Astrocyte of the hippocampus (primary cell): ENCODE measurements at regions not wholly inside any gene's neighbourhood (a gene's known extent, or its start where the extent isn't known, plus 50 kb on each side); places are given as distances from the start of the nearest gene placed in this dataset.

ENCODE experiments used
- DNase-seq: peaks from one replicate; pipeline ENCODE4 v3.0.0; 2011; ENCODE audit warnings: low read depth, low spot score

- no peak for DNase-seq
These were observed 412.8 kb downstream of the CMPK2 start for GRCh38 chr2:6452702-6453481.

GRCh38 chr2:6454286-6454990, 411.3 kb downstream of the CMPK2 start:
- no peak for DNase-seq

- no peak for DNase-seq
These were observed 406.6 kb downstream of the CMPK2 start for GRCh38 chr2:6459138-6459537.

GRCh38 chr2:6470518-6470917, 395.2 kb downstream of the CMPK2 start:
- no peak for DNase-seq

GRCh38 chr2:6471419-6471818, 394.3 kb downstream of the CMPK2 start:
- DNase-seq, result no peak

GRCh38 chr2:6474161-6475140, 391.3 kb downstream of the CMPK2 start:
- DNase-seq, result no peak

GRCh38 chr2:6475155-6475940, 390.4 kb downstream of the CMPK2 start:
- no peak for DNase-seq

GRCh38 chr2:6480514-6480913, 385.2 kb downstream of the CMPK2 start:
- DNase-seq, result no peak

GRCh38 chr2:6482256-6482655, 383.5 kb downstream of the CMPK2 start:
- no peak for DNase-seq

- DNase-seq, result no peak
These were observed 377.9 kb downstream of the CMPK2 start for GRCh38 chr2:6487765-6488164.

- peak; percentile 82 for DNase-seq
These were observed 373.1 kb downstream of the CMPK2 start for GRCh38 chr2:6492573-6492972.

GRCh38 chr2:6493266-6493665, 372.4 kb downstream of the CMPK2 start:
- peak; percentile 3 for DNase-seq

GRCh38 chr2:6493669-6494068, 372.0 kb downstream of the CMPK2 start:
- DNase-seq, result no peak

- DNase-seq, result no peak
These were observed 370.2 kb downstream of the CMPK2 start for GRCh38 chr2:6495466-6495865.

GRCh38 chr2:6496376-6496775, 369.3 kb downstream of the CMPK2 start:
- DNase-seq, result no peak

- DNase-seq, result no peak
These were observed 368.7 kb downstream of the CMPK2 start for GRCh38 chr2:6497048-6497447.

GRCh38 chr2:6498841-6499240, 366.9 kb downstream of the CMPK2 start:
- no peak for DNase-seq

- DNase-seq, result no peak
These were observed 366.0 kb downstream of the CMPK2 start for GRCh38 chr2:6499691-6500090.

- DNase-seq, result peak; percentile 84
These were observed 359.3 kb downstream of the CMPK2 start for GRCh38 chr2:6506361-6506794.

GRCh38 chr2:6506859-6507258, 358.8 kb downstream of the CMPK2 start:
- DNase-seq, result no peak

- no peak for DNase-seq
These were observed 355.2 kb downstream of the CMPK2 start for GRCh38 chr2:6510532-6510931.
